Activated T-cell treated with anti-CD3 and anti-CD28 coated beads, Interleukin-2, amount 50 U/mL, for 1 hour (primary cell): ENCODE measurements at regions not wholly inside any gene's neighbourhood (a gene's known extent, or its start where the extent isn't known, plus 50 kb on each side); places are given as distances from the start of the nearest gene placed in this dataset.

Experiments used
- DNase-seq: peaks from one replicate; pipeline ENCODE4 v3.0.0-alpha.2; 2020

GRCh38 chr6:14903176-14904038, 342.5 kb upstream of the JARID2 start:
- no peak for DNase-seq

- no peak for DNase-seq
These were observed 340.7 kb upstream of the JARID2 start for GRCh38 chr6:14905201-14905600.

- no peak for DNase-seq
These were observed 339.2 kb upstream of the JARID2 start for GRCh38 chr6:14906621-14907020.

- no peak for DNase-seq
These were observed 334.9 kb upstream of the JARID2 start for GRCh38 chr6:14910692-14911547.

GRCh38 chr6:14912226-14912625, 333.6 kb upstream of the JARID2 start:
- no peak for DNase-seq

- DNase-seq, result no peak
These were observed 333.2 kb upstream of the JARID2 start for GRCh38 chr6:14912706-14913105.

GRCh38 chr6:14913931-14914330, 331.9 kb upstream of the JARID2 start:
- DNase-seq, result no peak

- DNase-seq, result no peak
These were observed 329.7 kb upstream of the JARID2 start for GRCh38 chr6:14915888-14916832.

- DNase-seq, result no peak
These were observed 328.6 kb upstream of the JARID2 start for GRCh38 chr6:14917109-14917910.

GRCh38 chr6:14918200-14918907, 327.5 kb upstream of the JARID2 start:
- DNase-seq, result no peak

- no peak for DNase-seq
These were observed 326.7 kb upstream of the JARID2 start for GRCh38 chr6:14919038-14919670.

- no peak for DNase-seq
These were observed 325.6 kb upstream of the JARID2 start for GRCh38 chr6:14920276-14920675.

- DNase-seq, result no peak
These were observed 324.7 kb upstream of the JARID2 start for GRCh38 chr6:14921170-14921569.

- no peak for DNase-seq
These were observed 323.8 kb upstream of the JARID2 start for GRCh38 chr6:14921878-14922671.

GRCh38 chr6:14922706-14923460, 323.0 kb upstream of the JARID2 start:
- DNase-seq, result no peak

GRCh38 chr6:14924126-14925024, 321.5 kb upstream of the JARID2 start:
- no peak for DNase-seq

GRCh38 chr6:14925025-14925698, 320.7 kb upstream of the JARID2 start:
- no peak for DNase-seq

GRCh38 chr6:14925699-14926026, 320.2 kb upstream of the JARID2 start:
- DNase-seq, result no peak
